Smooth muscle cell (in vitro differentiated cells): ENCODE measurements at regions not wholly inside any gene's neighbourhood (a gene's known extent, or its start where the extent isn't known, plus 50 kb on each side); places are given as distances from the start of the nearest gene placed in this dataset.

Source experiments
- DNase-seq: peaks from one replicate; lab custom pipeline; 2025; ENCODE audit not compliant: unreplicated experiment; lab: John Stamatoyannopoulos, UW
- H2AFZ ChIP-seq: fragments of 200-600 bp; sonication (generic); 2 replicates; pipeline ENCODE4 v1.6.0; 2016; ENCODE audit warnings: antibody characterized with exemption, low read depth, mild to moderate bottlenecking
- H3F3A ChIP-seq: fragments of 200-600 bp; sonication (generic); 2 replicates; pipeline ENCODE4 v1.6.0; 2017; ENCODE audit warnings: antibody characterized with exemption, low read depth
- H3K27ac ChIP-seq: fragments of 200-600 bp; sonication (generic); 2 replicates; pipeline ENCODE4 v1.5.1; 2016; ENCODE audit warnings: low read depth, mild to moderate bottlenecking
- H3K27me3 ChIP-seq: fragments of 200-600 bp; sonication (generic); 2 replicates; pipeline ENCODE4 v1.6.1; 2016; ENCODE audit warnings: low read depth, mild to moderate bottlenecking
- H3K36me3 ChIP-seq: fragments of 200-600 bp; sonication (generic); 2 replicates; pipeline ENCODE4 v1.5.1; 2016; ENCODE audit warnings: low read depth
- H3K4me1 ChIP-seq: fragments of 200-600 bp; sonication (generic); 2 replicates; pipeline ENCODE4 v1.5.1; 2016; ENCODE audit warnings: low read depth
- H3K4me2 ChIP-seq: fragments of 200-600 bp; sonication (generic); 2 replicates; pipeline ENCODE4 v1.6.0; 2016; ENCODE audit warnings: mild to moderate bottlenecking
- H3K4me3 ChIP-seq: fragments of 200-600 bp; sonication (generic); 2 replicates; pipeline ENCODE4 v1.5.1; 2016; ENCODE audit warnings: mild to moderate bottlenecking
- H3K79me2 ChIP-seq: fragments of 200-600 bp; sonication (generic); 2 replicates; pipeline ENCODE4 v1.6.0; 2016; ENCODE audit warnings: low read depth, mild to moderate bottlenecking
- H3K9ac ChIP-seq: fragments of 200-600 bp; sonication (generic); 2 replicates; pipeline ENCODE4 v1.6.0; 2016; ENCODE audit warnings: low read depth
- H3K9me3 ChIP-seq: fragments of 200-600 bp; sonication (generic); replicated peaks from 2 replicates; pipeline ENCODE4 v1.5.1; 2016; ENCODE audit warnings: low read depth
- H4K20me1 ChIP-seq: fragments of 200-600 bp; sonication (generic); 2 replicates; pipeline ENCODE4 v1.6.0; 2016; ENCODE audit warnings: low read depth
- WGBS: methylation state at CpG from one replicate; pipeline ENCODE4 v1.1.7; 2016; ENCODE audit warnings: low lambda C conversion rate; 5-methylcytosine and 5-hydroxymethylcytosine counted together
- TF ChIP-seq, protein P1 (sequence below): fragments of 200-600 bp; sonication (generic); IDR thresholded peaks from 2 replicates; pipeline ENCODE4 v1.5.1; 2017; ENCODE audit warnings: borderline replicate concordance, mild to moderate bottlenecking, antibody characterized with exemption; ENCODE audit not compliant: insufficient read depth, poor library complexity, severe bottlenecking

DNA sequence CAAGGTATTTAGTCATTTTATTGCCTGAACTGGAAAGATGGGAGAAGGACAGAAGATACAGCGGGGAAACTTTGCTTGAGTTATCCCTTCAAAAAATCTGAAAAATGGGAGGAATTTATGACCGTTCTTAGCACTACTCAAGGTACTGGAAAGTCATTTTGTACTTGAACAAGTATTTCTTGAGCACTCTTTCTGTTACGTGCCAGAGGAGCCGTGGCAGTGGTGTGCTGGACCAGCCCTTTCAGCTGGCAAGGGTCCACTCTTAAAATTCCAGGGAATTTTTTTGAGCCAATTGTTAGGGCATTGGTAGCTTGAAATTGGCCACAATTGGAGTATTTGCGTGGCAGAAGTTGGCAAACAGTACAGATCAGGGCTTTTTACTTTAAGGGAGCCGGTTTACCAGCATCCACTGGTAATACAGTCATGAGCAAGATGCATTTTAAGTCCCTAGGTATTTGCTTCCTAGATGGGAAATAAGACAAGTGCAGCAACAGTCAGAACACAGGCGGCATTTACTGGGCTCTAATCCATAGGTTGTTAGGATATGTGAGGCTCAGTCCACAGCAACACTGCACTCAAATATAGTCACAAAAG is 145.9 kb upstream of the ST8SIA2 start:
- Histone ChIP-seq H3K4me3 (no peak overlapping the region), H3K9me3 (no peaks in the 10 kb centered on the region), H3K79me2 (no peaks in the 10 kb centered on the region), H3K36me3 (no peaks in the 10 kb centered on the region), H2AFZ (no peak overlapping the region), H3K9ac (no peak overlapping the region), H3K27ac (no peak overlapping the region), H3F3A (no peaks in the 10 kb centered on the region), H3K4me1 (no peaks in the 10 kb centered on the region), H3K27me3 (peaks cover 20% of the 10 kb centered on the region), H3K4me2 (no peak overlapping the region), H4K20me1 (no peaks in the 10 kb centered on the region)
- 82% methylated on average over 7 of the region's 7 CpGs for WGBS
- TF ChIP-seq, protein P1, sequence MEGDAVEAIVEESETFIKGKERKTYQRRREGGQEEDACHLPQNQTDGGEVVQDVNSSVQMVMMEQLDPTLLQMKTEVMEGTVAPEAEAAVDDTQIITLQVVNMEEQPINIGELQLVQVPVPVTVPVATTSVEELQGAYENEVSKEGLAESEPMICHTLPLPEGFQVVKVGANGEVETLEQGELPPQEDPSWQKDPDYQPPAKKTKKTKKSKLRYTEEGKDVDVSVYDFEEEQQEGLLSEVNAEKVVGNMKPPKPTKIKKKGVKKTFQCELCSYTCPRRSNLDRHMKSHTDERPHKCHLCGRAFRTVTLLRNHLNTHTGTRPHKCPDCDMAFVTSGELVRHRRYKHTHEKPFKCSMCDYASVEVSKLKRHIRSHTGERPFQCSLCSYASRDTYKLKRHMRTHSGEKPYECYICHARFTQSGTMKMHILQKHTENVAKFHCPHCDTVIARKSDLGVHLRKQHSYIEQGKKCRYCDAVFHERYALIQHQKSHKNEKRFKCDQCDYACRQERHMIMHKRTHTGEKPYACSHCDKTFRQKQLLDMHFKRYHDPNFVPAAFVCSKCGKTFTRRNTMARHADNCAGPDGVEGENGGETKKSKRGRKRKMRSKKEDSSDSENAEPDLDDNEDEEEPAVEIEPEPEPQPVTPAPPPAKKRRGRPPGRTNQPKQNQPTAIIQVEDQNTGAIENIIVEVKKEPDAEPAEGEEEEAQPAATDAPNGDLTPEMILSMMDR, result no peak
- no peak for DNase-seq

DNA sequence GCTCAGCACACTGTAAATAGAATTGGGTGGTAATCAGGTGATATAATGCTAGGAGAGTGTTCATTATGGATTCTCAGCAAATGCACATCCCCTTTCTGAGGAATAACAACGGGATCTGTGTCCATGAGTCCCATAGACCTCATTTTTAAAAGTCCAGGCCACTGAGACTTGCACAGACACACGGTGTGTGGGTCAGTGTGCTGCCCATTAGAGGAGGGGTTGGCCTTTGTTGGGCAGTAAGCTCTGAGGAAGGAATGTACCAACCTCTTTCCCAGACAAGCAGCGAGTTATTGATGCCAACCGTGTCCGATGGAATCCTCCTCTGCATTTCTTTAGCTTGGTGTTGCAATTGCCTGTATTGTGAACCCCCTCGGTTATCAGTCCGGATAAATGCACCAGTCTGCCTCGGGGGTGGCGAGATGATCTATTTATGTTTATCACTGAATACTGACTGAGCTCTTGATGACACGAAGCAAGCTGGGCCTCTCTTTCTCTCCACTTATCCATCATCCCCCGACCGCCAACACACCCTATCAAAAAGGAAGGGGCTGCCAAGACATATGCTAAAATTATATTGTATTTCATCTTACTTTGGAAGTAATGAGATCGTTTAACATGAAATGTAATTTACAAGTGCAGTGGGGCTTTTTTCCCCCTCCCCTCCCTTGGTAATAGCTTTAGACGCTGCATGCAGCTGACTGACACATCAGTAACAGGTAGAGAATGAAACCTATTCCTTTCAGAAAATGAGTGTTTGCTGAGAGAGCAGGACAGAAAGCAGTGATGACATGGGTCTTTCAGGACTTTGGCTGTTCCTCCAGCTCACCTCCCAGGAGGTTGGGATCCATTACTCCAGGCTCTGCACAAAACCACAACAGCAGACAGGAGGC is 126.6 kb upstream of the ST8SIA2 start:
- Histone ChIP-seq H3K9ac (no peak overlapping the region), H3K27ac (no peak overlapping the region), H3K79me2 (no peaks in the 10 kb centered on the region), H3K9me3 (no peaks in the 10 kb centered on the region), H3K4me3 (no peak overlapping the region), H3K27me3 (peaks cover 4% of the 10 kb centered on the region), H3K36me3 (no peaks in the 10 kb centered on the region), H3K4me1 (no peaks in the 10 kb centered on the region), H3F3A (no peaks in the 10 kb centered on the region), H2AFZ (no peak overlapping the region), H3K4me2 (no peak overlapping the region), H4K20me1 (no peaks in the 10 kb centered on the region)
- TF ChIP-seq, protein P1, result no peak
- 82% methylated on average over 14 of the region's 14 CpGs for WGBS
- no peak for DNase-seq

DNA sequence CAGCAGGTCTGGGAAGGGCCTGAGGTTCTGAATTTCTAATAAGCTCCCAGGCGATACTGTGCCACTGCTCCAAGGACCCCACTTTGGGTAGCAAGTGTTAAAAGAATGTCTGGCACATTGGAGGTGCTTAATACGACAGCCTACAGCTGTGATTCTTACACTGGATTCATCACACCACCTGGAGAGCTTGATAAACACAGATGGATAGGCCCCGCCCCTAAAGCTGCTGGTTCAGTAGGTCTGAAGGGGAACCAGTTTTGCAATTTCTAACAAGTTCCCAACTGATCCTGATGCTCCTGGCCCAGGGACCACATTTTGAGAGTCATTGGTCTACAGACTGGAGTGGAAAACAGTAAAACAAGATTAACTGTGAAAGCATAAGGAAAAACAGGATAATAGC is 124.8 kb upstream of the ST8SIA2 start:
- Histone ChIP-seq H3F3A (no peaks in the 10 kb centered on the region), H3K4me3 (no peak overlapping the region), H3K27ac (no peak overlapping the region), H3K27me3 (peaks cover 4% of the 10 kb centered on the region), H3K79me2 (no peaks in the 10 kb centered on the region), H3K4me1 (no peaks in the 10 kb centered on the region), H3K9ac (no peak overlapping the region), H4K20me1 (no peaks in the 10 kb centered on the region), H3K9me3 (no peaks in the 10 kb centered on the region), H3K4me2 (no peak overlapping the region), H3K36me3 (no peaks in the 10 kb centered on the region), H2AFZ (no peak overlapping the region)
- WGBS, result 91% methylated on average over 3 of the region's 3 CpGs
- TF ChIP-seq, protein P1, result no peak
- DNase-seq, result no peak
